Smooth muscle cell (in vitro differentiated cells): ENCODE measurements at regions not wholly inside any gene's neighbourhood (a gene's known extent, or its start where the extent isn't known, plus 50 kb on each side); places are given as distances from the start of the nearest gene placed in this dataset.

ENCODE experiments used
- DNase-seq: peaks from one replicate; lab custom pipeline; 2025; ENCODE audit not compliant: unreplicated experiment; lab: John Stamatoyannopoulos, UW
- H2AFZ ChIP-seq: fragments of 200-600 bp; sonication (generic); 2 replicates; pipeline ENCODE4 v1.6.0; 2016; ENCODE audit warnings: antibody characterized with exemption, low read depth, mild to moderate bottlenecking
- H3F3A ChIP-seq: fragments of 200-600 bp; sonication (generic); 2 replicates; pipeline ENCODE4 v1.6.0; 2017; ENCODE audit warnings: antibody characterized with exemption, low read depth
- H3K27ac ChIP-seq: fragments of 200-600 bp; sonication (generic); 2 replicates; pipeline ENCODE4 v1.5.1; 2016; ENCODE audit warnings: low read depth, mild to moderate bottlenecking
- H3K27me3 ChIP-seq: fragments of 200-600 bp; sonication (generic); 2 replicates; pipeline ENCODE4 v1.6.1; 2016; ENCODE audit warnings: low read depth, mild to moderate bottlenecking
- H3K36me3 ChIP-seq: fragments of 200-600 bp; sonication (generic); 2 replicates; pipeline ENCODE4 v1.5.1; 2016; ENCODE audit warnings: low read depth
- H3K4me1 ChIP-seq: fragments of 200-600 bp; sonication (generic); 2 replicates; pipeline ENCODE4 v1.5.1; 2016; ENCODE audit warnings: low read depth
- H3K4me2 ChIP-seq: fragments of 200-600 bp; sonication (generic); 2 replicates; pipeline ENCODE4 v1.6.0; 2016; ENCODE audit warnings: mild to moderate bottlenecking
- H3K4me3 ChIP-seq: fragments of 200-600 bp; sonication (generic); 2 replicates; pipeline ENCODE4 v1.5.1; 2016; ENCODE audit warnings: mild to moderate bottlenecking
- H3K79me2 ChIP-seq: fragments of 200-600 bp; sonication (generic); 2 replicates; pipeline ENCODE4 v1.6.0; 2016; ENCODE audit warnings: low read depth, mild to moderate bottlenecking
- H3K9ac ChIP-seq: fragments of 200-600 bp; sonication (generic); 2 replicates; pipeline ENCODE4 v1.6.0; 2016; ENCODE audit warnings: low read depth
- H3K9me3 ChIP-seq: fragments of 200-600 bp; sonication (generic); replicated peaks from 2 replicates; pipeline ENCODE4 v1.5.1; 2016; ENCODE audit warnings: low read depth
- H4K20me1 ChIP-seq: fragments of 200-600 bp; sonication (generic); 2 replicates; pipeline ENCODE4 v1.6.0; 2016; ENCODE audit warnings: low read depth
- WGBS: methylation state at CpG from one replicate; pipeline ENCODE4 v1.1.7; 2016; ENCODE audit warnings: low lambda C conversion rate; 5-methylcytosine and 5-hydroxymethylcytosine counted together
- TF ChIP-seq, protein P1 (sequence below): fragments of 200-600 bp; sonication (generic); IDR thresholded peaks from 2 replicates; pipeline ENCODE4 v1.5.1; 2017; ENCODE audit warnings: borderline replicate concordance, mild to moderate bottlenecking, antibody characterized with exemption; ENCODE audit not compliant: insufficient read depth, poor library complexity, severe bottlenecking

DNA sequence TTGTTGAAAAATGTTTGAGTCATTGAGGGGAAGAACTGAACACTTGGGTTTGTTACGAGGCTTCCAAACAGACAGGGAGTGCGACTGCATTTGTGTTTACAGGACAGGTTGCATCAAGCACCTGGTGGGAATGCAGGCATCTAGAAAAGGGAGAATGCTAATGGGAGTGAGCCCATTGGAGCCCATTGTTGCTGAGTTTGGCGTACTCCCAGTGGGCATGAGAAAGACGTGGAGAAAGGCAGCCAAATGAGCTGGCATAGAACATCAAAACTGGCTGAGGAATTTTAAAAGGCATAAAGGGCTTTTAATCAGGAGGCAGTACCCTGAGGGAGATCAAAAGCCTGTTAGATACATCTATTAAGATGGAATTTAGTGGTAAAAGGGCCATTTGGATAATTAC lies 171.6 kb upstream of the NPSR1 start:
- Histone ChIP-seq H3K79me2 (no peaks in the 10 kb centered on the region), H3K9me3 (no peaks in the 10 kb centered on the region), H2AFZ (no peak overlapping the region), H3F3A (no peaks in the 10 kb centered on the region), H4K20me1 (no peaks in the 10 kb centered on the region), H3K36me3 (no peaks in the 10 kb centered on the region), H3K4me3 (no peak overlapping the region), H3K27ac (no peak overlapping the region), H3K4me1 (no peaks in the 10 kb centered on the region), H3K4me2 (no peak overlapping the region), H3K9ac (no peak overlapping the region), H3K27me3 (no peaks in the 10 kb centered on the region)
- no peak for DNase-seq
- WGBS, result 54% methylated on average over 4 of the region's 4 CpGs
- TF ChIP-seq, protein P1, sequence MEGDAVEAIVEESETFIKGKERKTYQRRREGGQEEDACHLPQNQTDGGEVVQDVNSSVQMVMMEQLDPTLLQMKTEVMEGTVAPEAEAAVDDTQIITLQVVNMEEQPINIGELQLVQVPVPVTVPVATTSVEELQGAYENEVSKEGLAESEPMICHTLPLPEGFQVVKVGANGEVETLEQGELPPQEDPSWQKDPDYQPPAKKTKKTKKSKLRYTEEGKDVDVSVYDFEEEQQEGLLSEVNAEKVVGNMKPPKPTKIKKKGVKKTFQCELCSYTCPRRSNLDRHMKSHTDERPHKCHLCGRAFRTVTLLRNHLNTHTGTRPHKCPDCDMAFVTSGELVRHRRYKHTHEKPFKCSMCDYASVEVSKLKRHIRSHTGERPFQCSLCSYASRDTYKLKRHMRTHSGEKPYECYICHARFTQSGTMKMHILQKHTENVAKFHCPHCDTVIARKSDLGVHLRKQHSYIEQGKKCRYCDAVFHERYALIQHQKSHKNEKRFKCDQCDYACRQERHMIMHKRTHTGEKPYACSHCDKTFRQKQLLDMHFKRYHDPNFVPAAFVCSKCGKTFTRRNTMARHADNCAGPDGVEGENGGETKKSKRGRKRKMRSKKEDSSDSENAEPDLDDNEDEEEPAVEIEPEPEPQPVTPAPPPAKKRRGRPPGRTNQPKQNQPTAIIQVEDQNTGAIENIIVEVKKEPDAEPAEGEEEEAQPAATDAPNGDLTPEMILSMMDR, result no peak

DNA sequence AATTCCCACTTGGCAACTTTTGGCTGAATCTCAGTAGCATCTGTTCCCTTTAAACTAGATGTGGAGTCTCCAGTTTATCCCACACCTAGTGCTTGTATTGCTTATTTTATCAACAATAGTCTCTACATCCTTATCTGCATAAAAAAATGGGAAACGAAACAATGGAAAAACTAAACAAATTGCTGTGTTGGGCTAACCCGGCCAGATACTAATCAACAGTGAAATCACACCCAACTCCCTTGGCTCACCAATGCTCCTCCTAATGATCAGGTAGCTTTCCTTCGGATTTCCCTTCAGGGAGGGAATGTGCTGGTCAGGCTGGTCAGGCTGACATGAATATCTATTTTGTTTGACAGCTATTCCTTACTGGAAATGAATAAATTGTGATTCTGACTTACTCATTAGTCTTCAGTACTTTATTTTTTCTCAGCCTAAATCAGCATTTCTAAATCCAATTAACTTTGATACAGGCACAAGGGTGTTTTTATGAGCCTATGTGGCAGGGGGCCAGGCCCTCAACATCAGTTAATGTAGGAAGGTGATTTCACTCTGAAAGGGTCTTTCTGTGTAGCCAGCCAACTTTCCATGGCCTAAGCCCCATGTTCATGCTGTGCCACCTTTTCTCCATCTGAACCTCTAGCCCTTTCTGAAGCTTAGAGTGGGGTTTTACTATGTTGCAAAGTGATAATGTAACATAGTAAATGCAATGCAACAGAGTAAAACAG lies 170.5 kb upstream of the NPSR1 start:
- Histone ChIP-seq H3K36me3 (no peaks in the 10 kb centered on the region), H3K27me3 (no peaks in the 10 kb centered on the region), H3K79me2 (no peaks in the 10 kb centered on the region), H3K9ac (no peak overlapping the region), H3K4me1 (no peaks in the 10 kb centered on the region), H2AFZ (no peak overlapping the region), H3K4me3 (no peak overlapping the region), H3K4me2 (no peak overlapping the region), H3F3A (no peaks in the 10 kb centered on the region), H3K9me3 (no peaks in the 10 kb centered on the region), H3K27ac (no peak overlapping the region), H4K20me1 (no peaks in the 10 kb centered on the region)
- TF ChIP-seq, protein P1, result no peak
- 74% methylated on average over 3 of the region's 3 CpGs for WGBS
- DNase-seq, result no peak

DNA sequence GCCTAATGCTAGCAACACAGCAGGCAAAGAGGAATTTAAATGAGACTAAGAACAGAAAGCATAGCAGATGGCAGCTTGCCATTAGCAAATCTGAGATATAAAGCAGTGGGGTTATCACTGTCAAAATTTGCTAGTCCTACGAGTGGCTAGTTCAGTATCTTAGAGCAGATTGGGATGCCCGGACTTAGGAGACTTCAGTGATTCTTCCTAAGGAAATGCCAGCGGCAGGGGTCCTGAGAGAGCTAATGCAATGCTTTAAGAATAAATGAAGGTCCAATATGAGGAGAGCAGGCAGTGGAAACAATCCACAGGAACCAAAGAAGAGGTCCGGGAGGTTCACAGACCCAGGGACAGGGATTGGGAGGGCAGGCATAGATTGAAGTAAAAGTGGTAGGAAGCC lies 169.3 kb upstream of the NPSR1 start:
- Histone ChIP-seq H3K79me2 (no peaks in the 10 kb centered on the region), H3K27me3 (no peaks in the 10 kb centered on the region), H3K4me2 (no peak overlapping the region), H3K27ac (no peak overlapping the region), H3K9ac (no peak overlapping the region), H4K20me1 (no peaks in the 10 kb centered on the region), H3K4me3 (no peak overlapping the region), H3K4me1 (no peaks in the 10 kb centered on the region), H3K36me3 (no peaks in the 10 kb centered on the region), H3F3A (no peaks in the 10 kb centered on the region), H3K9me3 (no peaks in the 10 kb centered on the region), H2AFZ (no peak overlapping the region)
- TF ChIP-seq, protein P1, result no peak
- DNase-seq, result no peak
- 84% methylated on average over 4 of the region's 4 CpGs for WGBS

DNA sequence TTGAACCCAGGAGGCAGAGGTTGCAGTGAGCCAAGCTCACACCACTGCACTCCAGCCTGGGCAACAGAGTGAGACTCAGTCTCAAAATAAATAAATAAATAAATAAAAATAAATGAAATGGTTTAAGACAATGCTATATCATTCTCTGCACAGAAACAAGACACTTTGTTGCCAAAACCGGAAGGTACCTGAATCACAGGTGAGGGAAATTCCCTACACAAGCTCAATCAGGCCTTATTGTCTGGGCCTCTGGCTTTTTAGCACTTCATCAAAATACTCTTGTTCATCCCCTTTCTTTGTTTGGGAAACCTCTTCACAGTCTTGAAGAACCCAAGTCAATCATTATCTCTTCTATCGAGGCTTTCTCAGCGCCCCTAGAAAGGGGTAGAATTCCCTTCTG lies 166.1 kb upstream of the NPSR1 start:
- H3F3A ChIP-seq, result no peaks in the 10 kb centered on the region

More for the DNA sequence above, 166.1 kb upstream of the NPSR1 start:
- no peak for DNase-seq
- no peaks in the 10 kb centered on the region for H3K9me3 ChIP-seq
- no peaks in the 10 kb centered on the region for H3K79me2 ChIP-seq
- H3K9ac ChIP-seq, result no peak overlapping the region
- H3K4me1 ChIP-seq, result no peaks in the 10 kb centered on the region
- no peaks in the 10 kb centered on the region for H3K27me3 ChIP-seq
- no peaks in the 10 kb centered on the region for H3K36me3 ChIP-seq
- H4K20me1 ChIP-seq, result no peaks in the 10 kb centered on the region
- H2AFZ ChIP-seq, result no peak overlapping the region
- H3K27ac ChIP-seq, result no peak overlapping the region
- H3K4me3 ChIP-seq, result no peak overlapping the region
- TF ChIP-seq, protein P1, result no peak
- H3K4me2 ChIP-seq, result no peak overlapping the region
- WGBS, result 95% methylated on average over 3 of the region's 3 CpGs
